Upper lobe of left lung (tissue), 4 donors: ENCODE measurements at regions not wholly inside any gene's neighbourhood (a gene's known extent, or its start where the extent isn't known, plus 50 kb on each side); places are given as distances from the start of the nearest gene placed in this dataset.

ENCODE experiments used
- POLR2A ChIP-seq, 4 donors: fragments of 450-650 bp; IDR thresholded peaks; one replicate each; pipeline ENCODE4 v1.5.1; 2016 to 2017; ENCODE audit warnings: antibody characterized with exemption in 4 of 4, mild to moderate bottlenecking in 2 of 4
- TF ChIP-seq, protein P1 (sequence below), 6 experiments: fragments of 450-650 bp in 4 of 6; fragments of 200-600 bp in 2 of 6; sonication (generic) in 2 of 6; IDR thresholded peaks; one replicate each; pipeline ENCODE4 v1.5.1; 2016 to 2019; ENCODE audit warnings: antibody characterized with exemption in 6 of 6

DNA sequence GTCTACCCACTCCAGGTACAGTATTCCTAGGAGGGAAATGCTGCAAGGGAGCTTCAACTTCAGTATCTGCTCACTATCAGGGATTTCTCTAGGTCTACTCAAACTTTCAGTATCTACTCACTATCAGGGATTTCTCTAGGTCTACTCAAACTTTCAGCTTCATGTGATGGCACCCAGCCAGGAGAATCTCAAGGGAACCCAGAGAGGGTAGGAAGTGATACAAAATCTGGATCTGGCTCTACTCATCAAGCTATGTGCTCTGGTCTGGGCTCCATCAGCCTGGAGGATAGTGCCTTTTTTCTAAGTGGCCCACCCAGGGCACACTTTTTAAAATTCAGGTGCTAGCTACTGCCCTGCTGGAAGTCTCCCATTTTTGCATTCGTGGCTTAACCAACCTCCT is 52.3 kb upstream of the FNDC3A start:
- TF ChIP-seq, protein P1, sequence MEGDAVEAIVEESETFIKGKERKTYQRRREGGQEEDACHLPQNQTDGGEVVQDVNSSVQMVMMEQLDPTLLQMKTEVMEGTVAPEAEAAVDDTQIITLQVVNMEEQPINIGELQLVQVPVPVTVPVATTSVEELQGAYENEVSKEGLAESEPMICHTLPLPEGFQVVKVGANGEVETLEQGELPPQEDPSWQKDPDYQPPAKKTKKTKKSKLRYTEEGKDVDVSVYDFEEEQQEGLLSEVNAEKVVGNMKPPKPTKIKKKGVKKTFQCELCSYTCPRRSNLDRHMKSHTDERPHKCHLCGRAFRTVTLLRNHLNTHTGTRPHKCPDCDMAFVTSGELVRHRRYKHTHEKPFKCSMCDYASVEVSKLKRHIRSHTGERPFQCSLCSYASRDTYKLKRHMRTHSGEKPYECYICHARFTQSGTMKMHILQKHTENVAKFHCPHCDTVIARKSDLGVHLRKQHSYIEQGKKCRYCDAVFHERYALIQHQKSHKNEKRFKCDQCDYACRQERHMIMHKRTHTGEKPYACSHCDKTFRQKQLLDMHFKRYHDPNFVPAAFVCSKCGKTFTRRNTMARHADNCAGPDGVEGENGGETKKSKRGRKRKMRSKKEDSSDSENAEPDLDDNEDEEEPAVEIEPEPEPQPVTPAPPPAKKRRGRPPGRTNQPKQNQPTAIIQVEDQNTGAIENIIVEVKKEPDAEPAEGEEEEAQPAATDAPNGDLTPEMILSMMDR (IDR thresholded peaks at IDR 0.05): no peak
- TF ChIP-seq POLR2A (IDR thresholded peaks at IDR 0.05): no peak
